Fibroblast of skin of left quadriceps (primary cell): ENCODE measurements at regions not wholly inside any gene's neighbourhood (a gene's known extent, or its start where the extent isn't known, plus 50 kb on each side); places are given as distances from the start of the nearest gene placed in this dataset.

ENCODE experiments used
- DNase-seq, 2 experiments: peaks; one replicate each; pipeline ENCODE4 v3.0.0-alpha.2; 2013; ENCODE audit warnings: low read depth in 2 of 2

DNA sequence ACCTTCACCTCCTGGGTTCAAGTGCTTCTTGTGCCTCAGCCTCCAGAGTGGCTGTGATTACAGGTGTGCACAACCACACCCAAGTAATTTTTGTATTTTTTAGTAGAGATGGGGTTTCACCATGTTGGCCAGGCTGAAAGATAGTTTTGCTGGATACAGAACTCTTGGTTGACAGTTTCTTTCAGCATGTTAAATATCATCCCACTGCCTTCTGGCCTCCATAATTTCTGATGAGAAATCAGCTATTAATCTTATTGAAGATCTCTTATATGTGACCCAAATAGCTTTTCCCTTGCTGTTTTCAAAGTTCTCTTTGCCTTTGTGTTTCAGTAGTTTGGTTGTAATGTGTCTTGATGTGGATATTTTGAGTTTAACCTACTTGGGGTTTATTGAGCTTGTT lies 50.3 kb upstream of the BRD7 start:
- DNase-seq, result no peak
